ENCODE measurements at regions not wholly inside any gene's neighbourhood (a gene's known extent, or its start where the extent isn't known, plus 50 kb on each side); places are given as distances from the start of the nearest gene placed in this dataset.
A peak's percentile ranks its signal among the peaks of the same experiment; 100 is the strongest.

- no peak for TF ChIP-seq EZH2 (IDR thresholded peaks at IDR 0.05)
- no peak for TF ChIP-seq POLR2AphosphoS5 (IDR thresholded peaks at IDR 0.05; ENCODE audit: borderline replicate concordance, low read depth, low read length)
- no peak for TF ChIP-seq FOXP2 (optimal IDR thresholded peaks at IDR 0.05; ENCODE audit: control extremely low read depth, extremely low read length, insufficient read depth)
- Histone ChIP-seq H3K36me3 (ENCODE audit: insufficient read depth, low read length) (no peaks in the 10 kb centered on the region), H3K4me3 (no peak overlapping the region), H3K9me3 (ENCODE audit: low read depth, low read length) (no peaks in the 10 kb centered on the region), H3K27ac (no peak overlapping the region), H3K9ac (ENCODE audit: insufficient read length) (no peak overlapping the region)
- peak; percentile 47 for DNase-seq (ENCODE audit: low read depth, low spot score)
Observed at GRCh38 chr5:158174918-158175851, 316.2 kb upstream of the CLINT1 start.

GRCh38 chr5:158174026-158174425, 315.1 kb upstream of the CLINT1 start:
- Histone ChIP-seq H3K9me3 (ENCODE audit: low read depth, low read length) (no peaks in the 10 kb centered on the region), H3K4me3 (no peak overlapping the region), H3K36me3 (ENCODE audit: insufficient read depth, low read length) (no peaks in the 10 kb centered on the region), H3K27ac (no peak overlapping the region), H3K9ac (ENCODE audit: insufficient read length) (no peak overlapping the region)
- no peak for TF ChIP-seq EZH2 (IDR thresholded peaks at IDR 0.05)
- no peak for TF ChIP-seq POLR2AphosphoS5 (IDR thresholded peaks at IDR 0.05; ENCODE audit: borderline replicate concordance, low read depth, low read length)
- TF ChIP-seq FOXP2 (optimal IDR thresholded peaks at IDR 0.05; ENCODE audit: control extremely low read depth, extremely low read length, insufficient read depth): no peak
- no peak for DNase-seq (ENCODE audit: low read depth, low spot score)

GRCh38 chr5:158172005-158172404, 313.1 kb upstream of the CLINT1 start:
- no peaks in the 10 kb centered on the region for H3K36me3 ChIP-seq (ENCODE audit: insufficient read depth, low read length)
- H3K27ac ChIP-seq: no peak overlapping the region
- DNase-seq (ENCODE audit: low read depth, low spot score): no peak
- H3K9me3 ChIP-seq (ENCODE audit: low read depth, low read length): no peaks in the 10 kb centered on the region
- no peak overlapping the region for H3K9ac ChIP-seq (ENCODE audit: insufficient read length)
- H3K4me3 ChIP-seq: no peak overlapping the region
- TF ChIP-seq FOXP2 (optimal IDR thresholded peaks at IDR 0.05; ENCODE audit: control extremely low read depth, extremely low read length, insufficient read depth) (no peak), POLR2AphosphoS5 (IDR thresholded peaks at IDR 0.05; ENCODE audit: borderline replicate concordance, low read depth, low read length) (no peak), EZH2 (IDR thresholded peaks at IDR 0.05) (no peak)

- DNase-seq (ENCODE audit: low read depth, low spot score): no peak
- Histone ChIP-seq H3K36me3 (ENCODE audit: insufficient read depth, low read length) (no peaks in the 10 kb centered on the region), H3K27ac (no peak overlapping the region), H3K4me3 (no peak overlapping the region), H3K9ac (ENCODE audit: insufficient read length) (no peak overlapping the region), H3K9me3 (ENCODE audit: low read depth, low read length) (no peaks in the 10 kb centered on the region)
- TF ChIP-seq FOXP2 (optimal IDR thresholded peaks at IDR 0.05; ENCODE audit: control extremely low read depth, extremely low read length, insufficient read depth) (no peak), POLR2AphosphoS5 (IDR thresholded peaks at IDR 0.05; ENCODE audit: borderline replicate concordance, low read depth, low read length) (no peak), EZH2 (IDR thresholded peaks at IDR 0.05) (no peak)
Observed at GRCh38 chr5:158170534-158170933, 311.6 kb upstream of the CLINT1 start.

- Histone ChIP-seq H3K4me3 (no peak overlapping the region), H3K36me3 (ENCODE audit: insufficient read depth, low read length) (no peaks in the 10 kb centered on the region), H3K9me3 (ENCODE audit: low read depth, low read length) (no peaks in the 10 kb centered on the region), H3K9ac (ENCODE audit: insufficient read length) (no peak overlapping the region), H3K27ac (no peak overlapping the region)
- no peak for DNase-seq (ENCODE audit: low read depth, low spot score)
- TF ChIP-seq POLR2AphosphoS5 (IDR thresholded peaks at IDR 0.05; ENCODE audit: borderline replicate concordance, low read depth, low read length) (no peak), EZH2 (IDR thresholded peaks at IDR 0.05) (no peak), FOXP2 (optimal IDR thresholded peaks at IDR 0.05; ENCODE audit: control extremely low read depth, extremely low read length, insufficient read depth) (no peak)
Observed at GRCh38 chr5:158170060-158170459, 311.1 kb upstream of the CLINT1 start.

GRCh38 chr5:158166424-158166823, 307.5 kb upstream of the CLINT1 start:
- no peak overlapping the region for H3K27ac ChIP-seq
- TF ChIP-seq FOXP2 (optimal IDR thresholded peaks at IDR 0.05; ENCODE audit: control extremely low read depth, extremely low read length, insufficient read depth) (no peak), EZH2 (IDR thresholded peaks at IDR 0.05) (no peak), POLR2AphosphoS5 (IDR thresholded peaks at IDR 0.05; ENCODE audit: borderline replicate concordance, low read depth, low read length) (no peak)
- no peaks in the 10 kb centered on the region for H3K9me3 ChIP-seq (ENCODE audit: low read depth, low read length)
- DNase-seq (ENCODE audit: low read depth, low spot score): no peak
- no peak overlapping the region for H3K9ac ChIP-seq (ENCODE audit: insufficient read length)
- H3K4me3 ChIP-seq: no peak overlapping the region
- H3K36me3 ChIP-seq (ENCODE audit: insufficient read depth, low read length): no peaks in the 10 kb centered on the region

GRCh38 chr5:158165647-158166046, 306.7 kb upstream of the CLINT1 start:
- no peaks in the 10 kb centered on the region for H3K36me3 ChIP-seq (ENCODE audit: insufficient read depth, low read length)
- no peak for DNase-seq (ENCODE audit: low read depth, low spot score)
- H3K9ac ChIP-seq (ENCODE audit: insufficient read length): no peak overlapping the region
- no peak overlapping the region for H3K4me3 ChIP-seq
- TF ChIP-seq EZH2 (IDR thresholded peaks at IDR 0.05) (no peak), FOXP2 (optimal IDR thresholded peaks at IDR 0.05; ENCODE audit: control extremely low read depth, extremely low read length, insufficient read depth) (no peak), POLR2AphosphoS5 (IDR thresholded peaks at IDR 0.05; ENCODE audit: borderline replicate concordance, low read depth, low read length) (no peak)
- no peak overlapping the region for H3K27ac ChIP-seq
- no peaks in the 10 kb centered on the region for H3K9me3 ChIP-seq (ENCODE audit: low read depth, low read length)

- Histone ChIP-seq H3K27ac (no peak overlapping the region), H3K9ac (ENCODE audit: insufficient read length) (no peak overlapping the region), H3K4me3 (no peak overlapping the region), H3K36me3 (ENCODE audit: insufficient read depth, low read length) (no peaks in the 10 kb centered on the region), H3K9me3 (ENCODE audit: low read depth, low read length) (no peaks in the 10 kb centered on the region)
- TF ChIP-seq EZH2 (IDR thresholded peaks at IDR 0.05) (no peak), POLR2AphosphoS5 (IDR thresholded peaks at IDR 0.05; ENCODE audit: borderline replicate concordance, low read depth, low read length) (no peak), FOXP2 (optimal IDR thresholded peaks at IDR 0.05; ENCODE audit: control extremely low read depth, extremely low read length, insufficient read depth) (no peak)
- no peak for DNase-seq (ENCODE audit: low read depth, low spot score)
Observed at GRCh38 chr5:158164296-158165047, 305.5 kb upstream of the CLINT1 start.

Measured in SK-N-MC (cell line).